HepG2 (cell line): ENCODE measurements at regions not wholly inside any gene's neighbourhood (a gene's known extent, or its start where the extent isn't known, plus 50 kb on each side); places are given as distances from the start of the nearest gene placed in this dataset.
A peak's percentile ranks its signal among the peaks of the same experiment; 100 is the strongest.

Experiments
- FOXK2 ChIP-seq: fragments of 450-650 bp; IDR thresholded peaks from 2 replicates; pipeline ENCODE4 v1.6.1; 2016
- MTA3 ChIP-seq: sonication (generic); formaldehyde crosslinking; IDR thresholded peaks from 2 replicates; pipeline ENCODE4 v1.4.0; 2020; ENCODE audit warnings: missing genetic modification reagents
- MTF2 ChIP-seq: sonication (generic); formaldehyde crosslinking; IDR thresholded peaks from 2 replicates; pipeline ENCODE4 v1.5.0; 2020; ENCODE audit warnings: missing genetic modification reagents, borderline replicate concordance
- NR2C2 ChIP-seq: sonication (generic); formaldehyde crosslinking; IDR thresholded peaks from 2 replicates; pipeline ENCODE4 v1.4.0; 2020; ENCODE audit warnings: missing genetic modification reagents, mild to moderate bottlenecking, moderate library complexity, borderline replicate concordance
- SMAD1 ChIP-seq: sonication (generic); formaldehyde crosslinking; IDR thresholded peaks from 2 replicates; pipeline ENCODE4 v1.4.0; 2020; ENCODE audit warnings: missing genetic modification reagents, low read depth, mild to moderate bottlenecking, borderline replicate concordance
- TF ChIP-seq, protein P1 (sequence below): IDR thresholded peaks from 2 replicates; pipeline ENCODE4 v1.6.1; 2012; ENCODE audit warnings: inconsistent platforms
- TF ChIP-seq, protein P2 (sequence below): sonication (generic); formaldehyde crosslinking; IDR thresholded peaks from 2 replicates; pipeline ENCODE4 v1.5.1; 2020; ENCODE audit warnings: missing genetic modification reagents, mild to moderate bottlenecking, borderline replicate concordance
- TF ChIP-seq, protein P3 (sequence below): sonication (generic); formaldehyde crosslinking; IDR thresholded peaks from 2 replicates; pipeline ENCODE4 v1.5.0; 2020; ENCODE audit warnings: mild to moderate bottlenecking, missing genetic modification reagents, moderate library complexity

DNA sequence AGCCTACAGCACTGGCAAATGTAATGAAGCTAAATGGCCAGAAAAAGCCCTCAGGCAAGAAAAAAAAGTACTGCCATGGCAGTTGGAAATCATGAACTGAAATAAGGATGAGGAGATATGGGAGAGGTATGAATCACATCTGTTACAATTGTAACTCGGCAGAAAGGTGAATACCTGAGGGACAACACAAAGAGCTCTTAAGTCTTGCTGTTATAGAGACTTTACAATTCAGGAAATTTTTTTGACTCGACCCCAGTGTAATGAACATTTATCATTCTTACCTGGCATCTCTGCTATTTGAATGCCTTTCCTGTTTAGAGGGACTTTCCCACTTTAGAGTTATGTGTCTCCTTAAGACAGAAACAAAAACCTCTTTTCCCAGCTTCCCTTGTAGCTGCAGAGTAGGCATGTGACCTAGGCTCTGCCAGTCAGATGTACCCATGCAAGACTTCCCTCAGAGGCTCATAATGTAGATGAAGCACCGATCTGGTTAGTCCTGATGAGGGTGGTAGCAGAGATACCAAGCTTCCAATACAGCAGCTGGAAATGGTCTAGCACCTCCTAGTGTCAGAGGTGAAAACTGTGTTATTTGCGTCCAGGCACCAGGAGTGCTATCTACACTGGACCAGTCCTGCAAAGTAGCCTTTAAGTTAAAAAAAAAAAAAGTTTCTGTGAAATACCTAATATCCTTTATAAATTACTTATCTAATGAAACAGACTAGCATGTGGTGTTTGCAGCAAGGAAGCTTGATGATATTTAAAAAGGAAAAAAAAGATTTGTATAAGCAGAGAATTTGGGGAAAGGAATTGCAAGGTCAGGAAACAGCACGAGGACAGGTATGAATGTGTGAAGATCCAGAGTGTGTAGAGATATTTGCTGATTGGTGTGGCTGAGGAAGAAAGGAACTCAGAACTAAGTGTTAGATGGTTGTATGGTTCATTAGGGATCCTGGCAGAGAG, 146.9 kb upstream of the SLC1A3 start:
- TF ChIP-seq MTF2 (no peak), NR2C2 (CRISPR knock-in tag) (no peak), SMAD1 (CRISPR knock-in tag) (no peak), MTA3 (CRISPR knock-in tag) (no peak), FOXK2 (no peak)
- TF ChIP-seq, protein P1, sequence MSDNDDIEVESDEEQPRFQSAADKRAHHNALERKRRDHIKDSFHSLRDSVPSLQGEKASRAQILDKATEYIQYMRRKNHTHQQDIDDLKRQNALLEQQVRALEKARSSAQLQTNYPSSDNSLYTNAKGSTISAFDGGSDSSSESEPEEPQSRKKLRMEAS = no peak
- TF ChIP-seq, protein P2, sequence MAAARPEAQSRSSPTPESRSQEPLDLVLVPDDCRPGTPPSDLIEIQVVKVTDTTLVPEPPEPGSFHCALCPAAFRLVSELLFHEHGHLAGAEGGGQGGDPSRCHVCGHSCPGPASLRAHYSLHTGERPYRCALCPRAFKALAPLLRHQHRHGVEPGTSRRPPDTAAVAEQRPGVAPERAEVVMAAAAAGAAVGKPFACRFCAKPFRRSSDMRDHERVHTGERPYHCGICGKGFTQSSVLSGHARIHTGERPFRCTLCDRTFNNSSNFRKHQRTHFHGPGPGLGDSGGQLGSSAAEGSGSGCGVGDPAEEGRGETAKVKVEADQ (CRISPR knock-in tag) = no peak
- TF ChIP-seq, protein P3, sequence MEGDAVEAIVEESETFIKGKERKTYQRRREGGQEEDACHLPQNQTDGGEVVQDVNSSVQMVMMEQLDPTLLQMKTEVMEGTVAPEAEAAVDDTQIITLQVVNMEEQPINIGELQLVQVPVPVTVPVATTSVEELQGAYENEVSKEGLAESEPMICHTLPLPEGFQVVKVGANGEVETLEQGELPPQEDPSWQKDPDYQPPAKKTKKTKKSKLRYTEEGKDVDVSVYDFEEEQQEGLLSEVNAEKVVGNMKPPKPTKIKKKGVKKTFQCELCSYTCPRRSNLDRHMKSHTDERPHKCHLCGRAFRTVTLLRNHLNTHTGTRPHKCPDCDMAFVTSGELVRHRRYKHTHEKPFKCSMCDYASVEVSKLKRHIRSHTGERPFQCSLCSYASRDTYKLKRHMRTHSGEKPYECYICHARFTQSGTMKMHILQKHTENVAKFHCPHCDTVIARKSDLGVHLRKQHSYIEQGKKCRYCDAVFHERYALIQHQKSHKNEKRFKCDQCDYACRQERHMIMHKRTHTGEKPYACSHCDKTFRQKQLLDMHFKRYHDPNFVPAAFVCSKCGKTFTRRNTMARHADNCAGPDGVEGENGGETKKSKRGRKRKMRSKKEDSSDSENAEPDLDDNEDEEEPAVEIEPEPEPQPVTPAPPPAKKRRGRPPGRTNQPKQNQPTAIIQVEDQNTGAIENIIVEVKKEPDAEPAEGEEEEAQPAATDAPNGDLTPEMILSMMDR (CRISPR knock-in tag) = peak; percentile 55
